NCI-H526 (cell line): ENCODE measurements at regions not wholly inside any gene's neighbourhood (a gene's known extent, or its start where the extent isn't known, plus 50 kb on each side); places are given as distances from the start of the nearest gene placed in this dataset.

Experiments used
- DNase-seq, 2 experiments: peaks; one replicate each; lab custom pipeline; 2025; lab: John Stamatoyannopoulos, UW

DNA sequence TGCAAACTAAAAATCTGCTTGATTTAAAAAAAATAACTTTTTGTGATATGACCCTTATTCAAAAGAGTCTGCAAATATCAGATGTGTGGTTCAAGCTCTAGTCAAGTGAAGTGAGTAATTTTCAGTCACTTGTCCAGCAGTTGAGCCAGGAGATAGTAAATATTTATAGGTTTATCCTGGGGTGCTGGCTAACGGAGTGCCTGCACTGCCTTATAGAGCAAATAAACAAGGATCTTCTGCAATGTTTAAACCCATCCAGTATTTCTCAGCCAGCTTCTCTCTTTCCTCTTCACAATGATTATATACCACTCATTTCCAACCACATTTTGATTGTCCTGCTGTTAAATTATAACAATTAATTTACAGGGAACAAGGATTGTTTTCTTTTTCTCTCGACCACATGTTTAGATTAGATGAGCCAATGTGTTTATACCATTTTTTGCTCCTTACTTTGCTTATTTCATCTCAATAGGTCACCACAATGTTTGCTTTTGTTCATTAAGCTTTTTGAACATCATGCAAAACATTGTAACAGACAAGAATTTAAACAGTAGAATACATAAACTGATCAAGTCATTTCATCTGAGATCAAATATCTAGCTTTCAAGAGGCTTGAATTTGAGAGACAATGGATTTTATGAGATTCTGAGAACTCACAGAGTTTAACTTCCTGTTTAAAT, 60.3 kb upstream of the GREM2 start:
- DNase-seq, result no peak

DNA sequence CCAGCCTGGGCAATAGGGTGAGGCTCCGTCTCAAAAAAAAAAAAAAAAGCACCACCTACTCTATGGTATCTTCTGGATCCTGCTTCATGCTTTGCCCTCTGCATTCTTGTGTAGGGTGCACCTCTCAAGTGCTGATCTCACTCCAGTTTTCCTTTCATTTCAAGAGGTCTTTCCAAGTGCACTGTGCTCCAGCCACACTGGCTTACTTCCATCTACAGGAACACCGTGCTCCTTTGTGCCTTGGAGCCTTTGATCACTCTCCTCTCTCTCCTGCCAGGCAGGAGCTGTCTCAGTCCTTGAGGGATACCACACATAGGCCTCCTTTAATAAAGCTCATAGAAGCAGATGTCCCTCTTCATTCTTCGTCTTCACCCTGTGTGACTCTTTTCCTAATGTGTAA, 55.4 kb upstream of the GREM2 start:
- DNase-seq, result no peak

DNA sequence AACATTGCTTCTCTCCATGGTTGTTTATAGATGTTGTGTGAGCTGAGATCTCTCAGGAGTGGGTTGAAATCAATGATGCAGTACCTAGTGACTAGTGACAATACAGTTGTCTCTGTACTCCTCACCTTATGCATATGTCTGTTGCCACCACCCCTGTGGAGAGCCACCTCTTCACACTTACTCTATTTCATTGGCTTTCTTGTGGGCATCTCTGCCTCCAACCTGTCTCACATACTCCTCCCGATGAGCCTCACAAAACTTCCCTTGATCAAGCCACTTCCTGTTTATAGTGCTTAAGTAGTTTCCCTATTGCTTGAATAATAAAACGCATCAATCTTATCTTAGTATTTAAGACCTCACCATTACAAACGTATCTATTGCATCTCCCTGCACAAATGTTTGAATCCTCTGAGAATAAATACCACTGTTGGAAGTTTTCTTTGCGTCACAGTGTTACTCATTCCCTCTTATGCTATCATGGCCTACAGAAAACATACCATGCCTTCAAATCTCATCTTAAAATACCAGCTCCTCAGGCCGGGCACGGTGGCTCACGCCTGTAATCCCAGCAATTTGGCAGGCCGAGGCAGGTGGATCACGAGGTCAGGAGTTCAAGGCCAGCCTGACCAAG, 54.7 kb upstream of the GREM2 start:
- DNase-seq, result no peak

DNA sequence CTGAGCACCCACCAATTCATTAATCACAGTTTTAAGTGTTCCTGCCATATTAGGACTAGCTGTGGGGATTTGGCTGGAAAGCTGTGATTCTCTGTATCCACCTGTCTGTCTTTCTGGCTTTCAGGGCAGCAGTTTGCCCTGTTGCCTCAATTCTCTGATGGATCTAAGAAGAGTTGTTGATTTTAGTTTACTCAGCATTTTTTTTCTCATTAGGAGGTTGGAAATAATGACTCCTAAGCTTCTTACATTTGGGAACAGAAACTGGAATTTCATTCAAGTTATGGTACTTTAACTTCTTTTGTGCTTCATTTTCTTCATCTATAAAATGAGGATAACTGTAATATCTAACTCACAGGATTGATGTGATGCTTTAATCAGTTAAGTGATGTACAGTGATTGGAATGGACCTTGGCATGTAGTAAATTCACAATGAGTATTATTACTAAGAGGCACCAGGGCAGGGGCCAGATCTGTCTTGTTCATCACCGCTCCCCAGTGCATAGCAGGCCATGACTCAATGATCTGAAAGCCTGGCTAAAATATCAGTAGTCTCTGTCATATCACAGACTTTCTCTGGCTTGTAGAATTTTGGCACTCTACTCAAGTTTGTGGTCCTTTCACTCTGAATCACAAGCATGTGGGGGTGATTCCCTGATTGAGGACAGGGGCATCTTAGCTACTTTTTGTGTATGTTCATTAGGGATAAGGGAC, 51.4 kb upstream of the GREM2 start:
- no peak for DNase-seq
